ENCODE measurements at regions not wholly inside any gene's neighbourhood (a gene's known extent, or its start where the extent isn't known, plus 50 kb on each side); places are given as distances from the start of the nearest gene placed in this dataset.

- CTCF ChIA-PET: no interaction called here
- POLR2A ChIA-PET: no interaction called here
Observed at GRCh38 chr10:130631142-130632096, 495.2 kb downstream of the GLRX3 start.

DNA sequence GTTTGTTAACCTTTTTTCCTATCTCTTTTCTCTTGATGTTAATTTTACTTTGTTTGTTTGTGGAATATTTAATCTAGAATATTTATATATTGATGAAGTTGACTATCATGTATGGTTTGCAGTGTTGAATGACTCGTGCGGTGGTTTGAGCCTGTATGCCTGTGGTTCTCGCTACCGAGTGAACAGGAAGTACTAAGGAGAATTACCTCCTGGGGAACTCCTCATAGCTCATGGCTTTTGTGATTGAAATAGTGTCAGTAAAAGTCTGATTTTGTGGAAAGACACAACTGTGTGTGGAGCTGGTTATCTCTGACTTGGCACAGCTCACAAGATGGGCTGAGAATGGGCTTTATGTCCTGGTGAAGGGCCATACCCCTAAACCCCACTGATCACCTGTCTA is 498.6 kb downstream of the GLRX3 start:
- CTCF ChIA-PET: no interaction called here
- POLR2A ChIA-PET: no interaction called here

GRCh38 chr10:130635528-130635927 is 499.3 kb downstream of the GLRX3 start:
- CTCF ChIA-PET: no interaction called here
- POLR2A ChIA-PET: no interaction called here

DNA sequence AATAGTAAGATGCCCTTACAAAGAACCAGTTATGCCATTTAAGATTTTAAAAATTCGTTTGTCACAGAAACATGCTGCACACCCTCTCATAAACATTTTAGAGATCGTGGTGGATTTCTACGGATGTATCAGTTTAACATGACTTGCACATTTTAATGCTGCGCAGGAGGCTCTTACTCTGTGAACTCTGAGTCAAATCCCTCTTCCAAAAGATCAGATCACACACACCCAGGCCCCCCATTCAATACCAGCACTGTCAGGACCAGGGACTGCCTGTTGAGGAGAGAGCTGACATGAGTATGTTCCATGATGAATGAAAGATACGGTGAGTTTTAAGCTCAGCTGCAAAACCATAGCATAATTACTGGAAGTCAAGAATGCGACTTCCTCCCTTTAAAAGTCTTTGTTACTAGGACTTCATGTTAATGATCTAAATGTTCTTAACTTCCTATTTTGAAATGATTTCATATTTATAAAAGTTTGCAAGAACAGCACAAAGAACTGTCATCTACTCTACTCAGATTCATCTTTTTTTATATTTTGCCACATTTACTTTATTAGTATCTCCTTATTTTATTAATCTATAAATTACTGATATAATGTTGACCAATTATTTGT is 500.2 kb downstream of the GLRX3 start:
- ChIA-PET POLR2A (no interaction called here), CTCF (no interaction called here)

- ChIA-PET CTCF (no interaction called here), POLR2A (no interaction called here)
Observed at GRCh38 chr10:130637089-130637676, 501.0 kb downstream of the GLRX3 start.

DNA sequence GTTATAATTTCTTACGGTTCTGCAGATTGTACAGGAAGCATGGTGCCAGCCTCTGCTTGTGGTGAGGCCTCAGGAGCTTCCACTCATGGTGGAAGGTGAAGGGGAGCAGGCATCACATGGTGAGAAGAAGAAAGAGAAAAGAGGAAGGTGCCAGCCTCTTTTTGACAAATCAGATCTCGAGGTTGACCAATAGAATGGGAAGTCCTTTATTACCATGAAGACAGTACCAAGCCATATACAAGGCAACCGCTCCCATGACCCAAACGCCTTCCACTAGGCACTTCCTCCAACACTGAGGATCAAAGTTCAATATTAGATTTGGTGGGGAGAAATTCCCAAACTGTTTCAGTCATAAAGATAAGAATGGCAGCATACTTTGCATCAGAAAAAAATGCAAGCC is 502.8 kb downstream of the GLRX3 start:
- POLR2A ChIA-PET: no interaction called here

GRCh38 chr10:130642926-130643325 is 506.7 kb downstream of the GLRX3 start:
- POLR2A ChIA-PET: no interaction called here

More for the DNA sequence above, 502.8 kb downstream of the GLRX3 start:
- CTCF ChIA-PET: no interaction called here

DNA sequence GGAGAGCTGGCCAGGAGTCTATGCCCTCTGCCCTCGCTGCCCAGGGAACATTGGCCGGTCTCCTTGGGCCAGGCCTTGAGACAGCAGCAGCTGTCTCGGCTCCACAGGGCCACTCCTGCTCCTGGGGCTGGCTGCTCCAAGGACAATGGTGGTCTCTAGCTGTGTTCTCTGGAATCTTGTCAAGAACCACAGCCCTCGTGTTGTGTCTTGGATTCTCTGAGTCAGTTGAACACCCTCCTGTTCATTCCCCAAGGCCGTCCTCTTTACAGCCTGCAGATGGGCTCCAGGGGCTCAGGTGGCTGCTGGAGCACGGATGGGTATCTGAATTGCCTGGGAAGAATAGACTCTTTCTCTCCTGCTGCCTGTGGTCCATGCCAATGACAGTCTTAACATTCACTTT is 511.1 kb downstream of the GLRX3 start:
- POLR2A ChIA-PET: no interaction called here
- CTCF ChIA-PET: no interaction called here

More at GRCh38 chr10:130642926-130643325, 506.7 kb downstream of the GLRX3 start:
- CTCF ChIA-PET: no interaction called here

DNA sequence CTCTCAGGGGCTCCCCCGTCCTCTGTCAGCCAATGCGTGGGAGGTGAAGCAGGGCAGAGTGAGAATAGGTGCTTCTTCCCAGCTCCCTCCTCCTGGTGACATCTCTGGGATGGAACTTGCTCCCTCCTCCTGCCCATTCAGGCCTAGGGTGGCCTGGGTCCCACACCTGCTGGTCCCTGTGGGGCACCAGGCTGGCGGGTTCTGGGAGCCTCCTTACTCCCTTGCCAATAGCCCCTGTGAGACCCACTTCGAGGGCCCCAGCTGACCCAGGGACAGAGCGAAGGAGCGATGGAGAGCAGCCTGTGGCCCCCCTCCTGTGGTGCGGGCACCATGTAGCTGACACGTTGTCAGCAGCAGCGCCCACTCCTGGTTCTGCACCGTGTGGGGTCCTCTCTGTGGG is 512.6 kb downstream of the GLRX3 start:
- CTCF ChIA-PET: no interaction called here
- POLR2A ChIA-PET: no interaction called here

GRCh38 chr10:130652544-130652943 is 516.4 kb downstream of the GLRX3 start:
- POLR2A ChIA-PET: no interaction called here
- CTCF ChIA-PET: no interaction called here

DNA sequence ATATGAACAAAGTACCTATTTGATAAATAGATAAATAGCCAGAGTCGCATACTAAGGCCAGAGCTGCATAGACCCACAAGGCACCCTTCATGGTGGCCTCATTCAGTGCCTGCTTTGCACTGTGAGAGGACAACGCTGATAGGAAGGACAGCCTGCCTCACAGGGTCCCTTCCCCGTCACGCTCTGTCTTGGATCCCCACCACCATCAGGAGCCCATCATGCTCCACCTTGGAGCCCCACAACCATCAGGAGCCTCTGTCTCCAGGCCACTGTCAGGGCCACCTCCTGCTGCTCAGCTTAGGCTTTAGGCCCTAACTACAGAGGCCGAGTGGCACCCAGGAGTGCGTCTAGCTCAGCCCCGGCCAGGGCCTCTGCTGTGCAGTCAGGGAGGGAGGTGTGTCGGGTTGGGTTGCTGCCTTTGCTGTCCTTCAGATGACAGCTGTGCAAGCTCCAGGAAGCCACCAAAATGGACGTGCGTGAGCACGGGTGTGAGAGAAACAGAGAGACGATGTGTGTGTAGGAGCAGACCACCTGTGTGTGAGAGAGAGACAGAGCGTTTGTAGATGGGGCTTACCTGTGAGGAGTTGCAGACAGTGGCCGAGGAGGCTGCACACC is 516.9 kb downstream of the GLRX3 start:
- ChIA-PET CTCF (no interaction called here), POLR2A (interaction anchor here (0.6 kb wide), 1 partner anchor 103 kb away, joined by 6 read pairs; no protein-coding TSS in a partner anchor)

DNA sequence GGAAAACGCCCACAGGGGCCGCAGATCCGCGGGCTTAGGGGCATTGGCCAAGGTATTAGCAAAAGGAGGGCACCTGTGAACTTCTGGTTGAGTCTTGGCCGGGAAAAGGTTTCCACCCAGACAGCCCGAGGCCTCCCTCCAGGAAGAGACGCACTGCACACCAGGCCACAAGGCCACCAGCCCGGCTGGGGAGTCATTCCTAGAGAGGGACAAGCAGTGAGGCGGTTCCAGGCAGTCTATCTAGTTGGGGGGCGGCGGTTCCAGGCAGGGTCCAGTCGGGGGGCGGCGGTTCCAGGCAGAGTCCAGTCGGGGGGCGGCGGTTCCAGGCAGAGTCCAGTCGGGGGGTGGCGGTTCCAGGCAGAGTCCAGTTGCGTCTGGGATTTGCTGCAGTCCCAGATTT is 518.5 kb downstream of the GLRX3 start:
- CTCF ChIA-PET: no interaction called here
- POLR2A ChIA-PET: no interaction called here

- POLR2A ChIA-PET: no interaction called here
- CTCF ChIA-PET: no interaction called here
Observed at GRCh38 chr10:130655313-130656186, 519.4 kb downstream of the GLRX3 start.

- ChIA-PET POLR2A (no interaction called here), CTCF (no interaction called here)
Observed at GRCh38 chr10:130656187-130656575, 520.0 kb downstream of the GLRX3 start.

DNA sequence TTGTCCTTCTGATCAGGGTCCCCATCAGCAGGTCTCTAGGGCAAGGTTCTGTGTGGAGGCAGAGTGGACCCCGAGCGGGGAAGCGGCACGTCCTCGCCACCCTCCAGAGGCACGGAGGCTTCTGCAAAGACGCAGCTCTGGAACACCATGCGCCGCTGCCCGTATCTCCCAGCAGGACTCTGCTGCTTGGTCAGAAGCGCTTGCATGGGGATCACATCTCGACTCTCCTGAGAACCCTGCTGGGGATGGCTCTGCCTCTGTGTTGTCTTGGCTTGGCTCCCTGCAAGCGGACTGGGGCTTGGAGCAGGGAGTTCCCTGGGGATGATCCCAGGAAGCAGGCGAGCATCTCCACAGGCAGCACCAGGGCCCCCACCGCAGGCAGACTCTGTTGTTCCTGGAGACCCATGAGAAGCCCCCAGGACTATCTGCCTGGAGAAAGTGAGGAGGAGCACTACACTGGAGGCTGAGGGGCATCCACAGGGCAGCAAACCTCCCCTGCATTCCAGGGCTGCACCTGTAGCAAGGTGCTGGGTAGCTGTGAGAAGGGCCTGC is 520.5 kb downstream of the GLRX3 start:
- CTCF ChIA-PET: no interaction called here
- POLR2A ChIA-PET: no interaction called here

DNA sequence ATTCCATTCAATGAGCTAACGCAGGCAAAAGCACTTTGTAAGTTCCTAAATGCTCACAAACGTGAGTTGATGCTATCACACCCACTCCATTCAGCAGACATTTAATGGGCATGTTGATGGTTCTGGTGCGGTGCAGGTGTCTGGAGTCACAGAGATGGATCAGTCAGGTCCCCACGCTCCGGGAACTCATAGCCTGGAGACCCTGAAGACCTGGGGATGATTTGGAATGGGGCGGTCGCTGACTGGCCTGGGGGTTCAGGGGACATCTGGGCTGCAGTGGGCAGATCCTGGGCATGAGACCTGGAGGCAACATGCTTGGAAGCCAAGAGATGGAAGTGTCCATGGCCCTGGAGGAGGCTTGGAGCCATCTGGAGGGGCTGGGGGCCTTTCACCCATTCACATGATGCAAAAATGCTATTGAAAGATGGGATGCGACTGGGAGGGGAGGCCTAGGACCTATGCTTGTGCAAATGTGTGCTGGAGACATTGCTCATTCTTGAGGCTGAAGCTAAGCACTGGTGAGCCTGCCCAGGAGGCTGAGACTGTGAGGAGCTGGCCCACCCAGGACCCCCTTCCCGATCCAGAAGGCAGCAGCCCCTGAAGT is 522.6 kb downstream of the GLRX3 start:
- ChIA-PET CTCF (no interaction called here), POLR2A (no interaction called here)

GRCh38 chr10:130659528-130659927 is 523.3 kb downstream of the GLRX3 start:
- ChIA-PET CTCF (no interaction called here), POLR2A (no interaction called here)

- ChIA-PET CTCF (no interaction called here), POLR2A (no interaction called here)
Observed at GRCh38 chr10:130660266-130660665, 524.1 kb downstream of the GLRX3 start.

DNA sequence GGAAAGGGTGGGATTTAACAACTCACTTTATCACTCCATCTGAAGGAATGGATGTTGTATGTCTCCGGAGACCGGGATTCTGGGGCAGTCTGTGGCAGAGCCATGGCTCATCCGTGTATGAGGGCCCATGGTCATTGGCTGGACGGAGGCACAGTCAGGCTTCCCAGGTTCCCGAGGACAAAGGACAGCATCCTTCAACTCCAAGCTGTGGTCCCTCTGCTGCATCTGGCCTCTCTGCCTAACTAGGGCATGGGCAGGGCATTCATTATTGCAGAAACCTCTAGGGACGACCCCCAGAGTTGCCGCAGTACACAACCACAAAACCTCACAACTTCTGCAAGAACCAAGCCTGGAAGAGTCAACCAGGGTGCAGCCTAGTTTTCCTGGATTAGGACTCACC is 525.2 kb downstream of the GLRX3 start:
- ChIA-PET POLR2A (no interaction called here), CTCF (no interaction called here)

Measured in activated CD8-positive, alpha-beta memory T cell treated with anti-CD3 and anti-CD28 coated beads for 36 hours (primary cell).